ENCODE measurements at regions not wholly inside any gene's neighbourhood (a gene's known extent, or its start where the extent isn't known, plus 50 kb on each side); places are given as distances from the start of the nearest gene placed in this dataset.
"Not testable (repeated sequence)": the region's sequence is repeated elsewhere in the genome, so short reads cannot be mapped to it uniquely, and the experiment has no call there.

GRCh38 chr4:94131212-94131611, 76.5 kb upstream of the SMARCAD1 start:
- intact Hi-C loops (cut with DNase I), result no loop called here
- DNase-seq (ENCODE audit: low spot score), result no peak

- intact Hi-C loops (cut with DNase I), result no loop called here
Measured at GRCh38 chr4:94135701-94136100, 72.0 kb upstream of the SMARCAD1 start.

GRCh38 chr4:94139931-94140612, 67.6 kb upstream of the SMARCAD1 start:
- intact Hi-C loops (cut with DNase I), result no loop called here
- no peak for DNase-seq (ENCODE audit: low spot score)

More at GRCh38 chr4:94135701-94136100, 72.0 kb upstream of the SMARCAD1 start:
- no peak for DNase-seq (ENCODE audit: low spot score)

- DNase-seq (ENCODE audit: low spot score), result no peak
- intact Hi-C loops (cut with DNase I), result no loop called here
Measured at GRCh38 chr4:94141001-94141400, 66.7 kb upstream of the SMARCAD1 start.

GRCh38 chr4:94148052-94148451, 59.6 kb upstream of the SMARCAD1 start:
- DNase-seq (ENCODE audit: low spot score); intact Hi-C loops (cut with DNase I): not testable (repeated sequence)

GRCh38 chr4:94152466-94152865, 55.2 kb upstream of the SMARCAD1 start:
- intact Hi-C loops (cut with DNase I), result no loop called here
- no peak for DNase-seq (ENCODE audit: low spot score)

GRCh38 chr4:94155404-94155803, 52.3 kb upstream of the SMARCAD1 start:
- intact Hi-C loops (cut with DNase I); DNase-seq (ENCODE audit: low spot score): not testable (repeated sequence)

GRCh38 chr4:94156826-94157225, 50.8 kb upstream of the SMARCAD1 start:
- DNase-seq (ENCODE audit: low spot score), result no peak
- intact Hi-C loops (cut with DNase I), result no loop called here
